ENCODE measurements at regions not wholly inside any gene's neighbourhood (a gene's known extent, or its start where the extent isn't known, plus 50 kb on each side); places are given as distances from the start of the nearest gene placed in this dataset.

DNA sequence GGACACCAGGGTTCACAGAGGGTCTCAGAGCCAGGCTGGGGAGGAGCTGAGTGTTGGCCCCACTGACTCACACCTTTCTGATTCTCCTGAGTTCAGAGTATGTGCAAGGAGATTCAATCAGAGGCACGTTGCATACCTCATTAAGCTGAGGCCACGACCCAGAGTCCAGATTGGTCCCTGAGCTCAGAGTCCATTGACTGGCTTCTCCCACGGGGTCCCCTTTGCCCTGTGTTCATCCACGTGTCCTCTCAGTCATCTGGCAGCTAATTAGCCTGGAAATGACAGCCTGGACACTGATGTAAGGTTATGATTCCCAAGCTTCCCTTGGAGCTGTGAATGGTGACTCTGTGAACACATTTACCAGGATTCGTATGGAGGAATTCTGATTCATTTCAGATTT is 267.2 kb downstream of the SH3BP4 start:
- Histone ChIP-seq H3K9me3 (ENCODE audit: control insufficient read depth, insufficient read depth, low read length) (no peaks in the 10 kb centered on the region), H3K27ac (ENCODE audit: low read depth, low read length) (no peak overlapping the region), H3K36me3 (ENCODE audit: control insufficient read depth, low read length) (no peaks in the 10 kb centered on the region), H3K79me2 (ENCODE audit: control insufficient read depth, low read length) (no peaks in the 10 kb centered on the region), H3K4me3 (ENCODE audit: low read length) (no peak overlapping the region), H3K27me3 (ENCODE audit: control insufficient read depth, low read length) (no peaks in the 10 kb centered on the region), H4K20me1 (ENCODE audit: control insufficient read depth, insufficient read depth, low read depth, low read length) (no peaks in the 10 kb centered on the region), H3F3A (ENCODE audit: control insufficient read depth, insufficient read depth) (no peaks in the 10 kb centered on the region), H3K4me1 (ENCODE audit: control insufficient read depth, low read length) (no peaks in the 10 kb centered on the region), H3K9me2 (replicated peaks; ENCODE audit: control insufficient read depth, low read length) (no peaks in the 10 kb centered on the region), H3K4me2 (ENCODE audit: low read length) (no peak overlapping the region)
- no peak for TF ChIP-seq EZH2phosphoT487 (IDR thresholded peaks at IDR 0.05; ENCODE audit: borderline replicate concordance, low read length)
- TF ChIP-seq, protein P1, sequence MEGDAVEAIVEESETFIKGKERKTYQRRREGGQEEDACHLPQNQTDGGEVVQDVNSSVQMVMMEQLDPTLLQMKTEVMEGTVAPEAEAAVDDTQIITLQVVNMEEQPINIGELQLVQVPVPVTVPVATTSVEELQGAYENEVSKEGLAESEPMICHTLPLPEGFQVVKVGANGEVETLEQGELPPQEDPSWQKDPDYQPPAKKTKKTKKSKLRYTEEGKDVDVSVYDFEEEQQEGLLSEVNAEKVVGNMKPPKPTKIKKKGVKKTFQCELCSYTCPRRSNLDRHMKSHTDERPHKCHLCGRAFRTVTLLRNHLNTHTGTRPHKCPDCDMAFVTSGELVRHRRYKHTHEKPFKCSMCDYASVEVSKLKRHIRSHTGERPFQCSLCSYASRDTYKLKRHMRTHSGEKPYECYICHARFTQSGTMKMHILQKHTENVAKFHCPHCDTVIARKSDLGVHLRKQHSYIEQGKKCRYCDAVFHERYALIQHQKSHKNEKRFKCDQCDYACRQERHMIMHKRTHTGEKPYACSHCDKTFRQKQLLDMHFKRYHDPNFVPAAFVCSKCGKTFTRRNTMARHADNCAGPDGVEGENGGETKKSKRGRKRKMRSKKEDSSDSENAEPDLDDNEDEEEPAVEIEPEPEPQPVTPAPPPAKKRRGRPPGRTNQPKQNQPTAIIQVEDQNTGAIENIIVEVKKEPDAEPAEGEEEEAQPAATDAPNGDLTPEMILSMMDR (IDR thresholded peaks at IDR 0.05; ENCODE audit: low read depth, low read length, poor library complexity, severe bottlenecking): no peak

DNA sequence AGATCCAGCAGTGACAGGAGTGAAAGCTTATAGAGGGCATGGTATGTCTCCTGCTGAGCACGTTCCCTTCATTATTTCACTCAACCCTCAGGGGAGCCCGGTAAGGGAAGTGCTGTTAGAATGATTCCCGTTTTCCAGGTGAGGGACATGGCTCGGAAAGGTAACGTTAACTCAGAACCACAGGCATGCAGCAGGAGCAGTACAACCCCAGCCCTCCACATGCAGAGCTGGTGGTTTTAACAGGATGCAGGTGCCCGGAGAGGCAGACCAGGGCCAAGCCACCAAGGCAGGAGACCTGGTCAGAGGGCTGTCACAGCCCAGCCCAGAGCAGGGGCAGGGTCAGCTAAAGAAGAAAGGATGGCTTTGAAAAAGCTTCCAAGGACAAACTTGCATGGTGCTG is 268.5 kb downstream of the SH3BP4 start:
- Histone ChIP-seq H3K4me3 (ENCODE audit: low read length) (no peak overlapping the region), H3K27me3 (ENCODE audit: control insufficient read depth, low read length) (no peaks in the 10 kb centered on the region), H3K79me2 (ENCODE audit: control insufficient read depth, low read length) (no peaks in the 10 kb centered on the region), H3F3A (ENCODE audit: control insufficient read depth, insufficient read depth) (no peaks in the 10 kb centered on the region), H3K4me1 (ENCODE audit: control insufficient read depth, low read length) (no peaks in the 10 kb centered on the region), H3K27ac (ENCODE audit: low read depth, low read length) (no peak overlapping the region), H3K36me3 (ENCODE audit: control insufficient read depth, low read length) (no peaks in the 10 kb centered on the region), H3K9me3 (ENCODE audit: control insufficient read depth, insufficient read depth, low read length) (no peaks in the 10 kb centered on the region), H4K20me1 (ENCODE audit: control insufficient read depth, insufficient read depth, low read depth, low read length) (no peaks in the 10 kb centered on the region), H3K9me2 (replicated peaks; ENCODE audit: control insufficient read depth, low read length) (no peaks in the 10 kb centered on the region), H3K4me2 (ENCODE audit: low read length) (no peak overlapping the region)
- TF ChIP-seq, protein P1 (IDR thresholded peaks at IDR 0.05; ENCODE audit: low read depth, low read length, poor library complexity, severe bottlenecking): no peak
- TF ChIP-seq EZH2phosphoT487 (IDR thresholded peaks at IDR 0.05; ENCODE audit: borderline replicate concordance, low read length): no peak

DNA sequence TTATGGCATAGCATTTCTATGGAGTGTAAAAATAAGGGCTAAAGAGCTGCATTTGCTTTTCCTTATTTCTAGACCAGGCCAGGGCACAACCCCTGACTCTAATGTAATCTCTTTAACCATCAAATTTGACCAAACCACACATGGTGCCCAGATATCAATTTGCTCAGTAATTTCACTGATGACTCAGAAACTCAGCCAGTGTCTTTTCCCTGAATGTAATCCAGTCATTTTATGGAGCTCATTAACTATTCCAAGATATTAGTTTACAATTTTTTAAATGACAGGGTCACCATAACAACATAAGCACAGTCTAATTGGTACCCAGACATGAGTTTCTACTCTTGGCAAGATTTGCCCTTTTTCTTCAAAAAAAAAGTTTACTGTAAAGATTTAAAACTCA is 270.8 kb upstream of the AGAP1 start:
- Histone ChIP-seq H3K27me3 (ENCODE audit: control insufficient read depth, low read length) (no peaks in the 10 kb centered on the region), H3F3A (ENCODE audit: control insufficient read depth, insufficient read depth) (no peaks in the 10 kb centered on the region), H3K4me2 (ENCODE audit: low read length) (no peak overlapping the region), H3K4me3 (ENCODE audit: low read length) (no peak overlapping the region), H3K4me1 (ENCODE audit: control insufficient read depth, low read length) (no peaks in the 10 kb centered on the region), H3K79me2 (ENCODE audit: control insufficient read depth, low read length) (no peaks in the 10 kb centered on the region), H3K9me3 (ENCODE audit: control insufficient read depth, insufficient read depth, low read length) (no peaks in the 10 kb centered on the region), H3K36me3 (ENCODE audit: control insufficient read depth, low read length) (no peaks in the 10 kb centered on the region), H4K20me1 (ENCODE audit: control insufficient read depth, insufficient read depth, low read depth, low read length) (no peaks in the 10 kb centered on the region), H3K27ac (ENCODE audit: low read depth, low read length) (no peak overlapping the region), H3K9me2 (replicated peaks; ENCODE audit: control insufficient read depth, low read length) (no peaks in the 10 kb centered on the region)
- no peak for TF ChIP-seq EZH2phosphoT487 (IDR thresholded peaks at IDR 0.05; ENCODE audit: borderline replicate concordance, low read length)
- TF ChIP-seq, protein P1 (IDR thresholded peaks at IDR 0.05; ENCODE audit: low read depth, low read length, poor library complexity, severe bottlenecking): no peak

DNA sequence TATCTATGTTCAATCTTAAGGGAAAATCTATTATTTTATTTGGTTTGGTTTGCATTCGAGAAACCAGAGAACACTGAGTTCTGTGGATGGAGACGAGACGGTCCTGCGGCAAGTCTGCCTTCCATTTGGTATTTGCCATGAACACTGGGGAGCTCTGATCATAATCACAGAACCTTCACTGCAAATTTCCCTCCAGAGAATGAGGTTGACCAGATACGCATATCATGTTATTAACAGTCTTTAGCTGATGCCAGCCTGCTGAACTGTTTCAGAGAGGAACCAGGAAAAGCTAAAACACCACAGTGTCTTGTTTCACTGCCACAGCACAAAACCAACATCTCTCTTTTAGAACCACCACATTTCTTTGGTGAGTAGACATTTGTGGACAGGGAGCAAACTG is 269.4 kb upstream of the AGAP1 start:
- Histone ChIP-seq H3K9me3 (ENCODE audit: control insufficient read depth, insufficient read depth, low read length) (no peaks in the 10 kb centered on the region), H3K9me2 (replicated peaks; ENCODE audit: control insufficient read depth, low read length) (no peaks in the 10 kb centered on the region), H3K27ac (ENCODE audit: low read depth, low read length) (no peak overlapping the region), H3K4me1 (ENCODE audit: control insufficient read depth, low read length) (no peaks in the 10 kb centered on the region), H4K20me1 (ENCODE audit: control insufficient read depth, insufficient read depth, low read depth, low read length) (no peaks in the 10 kb centered on the region), H3F3A (ENCODE audit: control insufficient read depth, insufficient read depth) (no peaks in the 10 kb centered on the region), H3K79me2 (ENCODE audit: control insufficient read depth, low read length) (no peaks in the 10 kb centered on the region), H3K4me3 (ENCODE audit: low read length) (no peak overlapping the region), H3K4me2 (ENCODE audit: low read length) (no peak overlapping the region), H3K27me3 (ENCODE audit: control insufficient read depth, low read length) (no peaks in the 10 kb centered on the region), H3K36me3 (ENCODE audit: control insufficient read depth, low read length) (no peaks in the 10 kb centered on the region)
- TF ChIP-seq, protein P1 (IDR thresholded peaks at IDR 0.05; ENCODE audit: low read depth, low read length, poor library complexity, severe bottlenecking): no peak
- TF ChIP-seq EZH2phosphoT487 (IDR thresholded peaks at IDR 0.05; ENCODE audit: borderline replicate concordance, low read length): no peak

All from DOHH2 (cell line).